ENCODE measurements at regions not wholly inside any gene's neighbourhood (a gene's known extent, or its start where the extent isn't known, plus 50 kb on each side); places are given as distances from the start of the nearest gene placed in this dataset.
"Not testable (repeated sequence)": the region's sequence is repeated elsewhere in the genome, so short reads cannot be mapped to it uniquely, and the experiment has no call there.

DNA sequence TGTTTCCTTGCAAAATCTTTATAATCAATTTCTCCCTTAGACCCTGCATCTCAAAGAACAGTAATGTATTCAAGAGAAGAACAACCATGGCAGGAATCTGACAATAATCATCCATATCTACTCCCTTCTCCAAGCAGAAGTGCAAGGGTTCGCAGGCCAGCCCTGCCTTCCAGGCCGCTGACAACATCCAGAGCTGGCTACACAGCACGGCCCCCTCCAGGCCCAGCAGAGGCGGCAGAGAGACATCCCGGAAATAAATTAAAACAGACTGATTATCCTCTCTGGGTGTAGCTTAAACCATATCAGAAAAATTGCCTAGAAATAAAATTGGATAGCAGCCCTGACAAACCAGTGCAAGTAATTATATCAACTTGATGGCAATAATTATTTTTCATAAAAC, 223.3 kb downstream of the FAM43A start:
- DNase-seq (ENCODE audit: low read depth in 2 of 2, low spot score in 1 of 2): no peak

DNA sequence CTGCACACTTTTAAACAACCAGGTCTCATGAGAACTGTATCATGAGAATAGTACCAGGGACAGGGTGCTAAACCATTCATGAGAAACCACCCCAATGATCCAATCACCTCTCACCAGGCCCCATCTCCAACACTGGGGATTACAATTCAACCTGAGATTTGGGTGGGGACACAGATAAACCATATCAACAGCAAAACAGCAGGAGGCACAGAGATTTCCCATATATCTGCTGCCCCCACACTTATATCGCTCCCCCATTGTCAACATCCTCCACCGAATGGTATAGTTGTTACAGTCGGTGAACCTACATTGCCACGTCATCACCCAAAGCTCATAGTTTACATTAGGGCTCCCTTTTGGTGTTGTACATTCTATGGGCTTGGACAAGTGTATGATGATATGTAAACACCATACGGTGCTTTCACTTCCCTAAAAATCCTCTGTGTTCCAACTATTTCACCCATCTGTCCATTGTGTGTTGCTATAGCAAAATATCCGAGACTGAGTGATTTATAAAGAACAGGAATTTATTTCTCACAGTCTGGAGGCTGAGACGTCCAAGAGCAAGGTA, 224.8 kb downstream of the FAM43A start:
- no peak for DNase-seq (ENCODE audit: low read depth in 2 of 2, low spot score in 1 of 2)

DNA sequence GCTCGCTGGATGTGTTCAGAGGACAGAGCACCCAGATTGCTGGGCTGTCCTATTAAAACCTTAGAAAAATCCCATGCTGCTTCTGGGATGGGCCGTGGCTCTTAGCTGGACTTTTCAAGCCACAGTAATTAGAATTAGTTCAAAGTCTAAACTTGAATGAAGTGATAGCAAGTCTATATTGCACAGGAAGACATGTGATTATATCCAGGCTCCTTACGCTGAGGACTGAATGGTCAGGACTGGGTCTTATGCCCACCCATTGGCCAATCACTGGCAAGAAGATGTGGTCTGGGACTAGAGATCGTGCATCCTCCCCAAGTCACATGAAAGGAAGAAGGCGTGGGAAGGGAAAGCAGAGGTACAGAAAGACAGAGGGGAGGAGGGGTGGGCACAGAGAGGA, 227.6 kb downstream of the FAM43A start:
- no peak for DNase-seq (ENCODE audit: low read depth in 2 of 2, low spot score in 1 of 2)

DNA sequence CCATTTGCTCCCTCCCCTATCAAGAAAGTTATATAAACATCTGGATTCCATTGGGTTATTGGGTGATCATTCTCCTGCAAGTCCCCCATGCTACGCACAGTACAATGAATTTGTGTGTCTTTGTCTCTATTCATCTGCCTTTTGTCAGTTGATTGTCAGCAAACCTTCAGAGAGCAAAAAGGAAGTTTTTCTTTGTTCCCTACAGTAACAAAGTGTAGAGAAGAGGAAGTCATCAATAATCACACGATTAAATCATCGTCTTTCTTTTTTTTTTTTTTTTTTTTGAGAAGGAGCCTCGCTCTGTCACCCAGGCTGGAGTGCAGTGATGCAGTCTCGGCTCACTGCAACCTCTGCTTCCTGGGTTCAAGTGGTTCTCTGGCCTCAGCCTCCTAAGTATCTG, 239.2 kb downstream of the FAM43A start:
- DNase-seq (ENCODE audit: low read depth in 2 of 2, low spot score in 1 of 2): not testable (repeated sequence)

DNA sequence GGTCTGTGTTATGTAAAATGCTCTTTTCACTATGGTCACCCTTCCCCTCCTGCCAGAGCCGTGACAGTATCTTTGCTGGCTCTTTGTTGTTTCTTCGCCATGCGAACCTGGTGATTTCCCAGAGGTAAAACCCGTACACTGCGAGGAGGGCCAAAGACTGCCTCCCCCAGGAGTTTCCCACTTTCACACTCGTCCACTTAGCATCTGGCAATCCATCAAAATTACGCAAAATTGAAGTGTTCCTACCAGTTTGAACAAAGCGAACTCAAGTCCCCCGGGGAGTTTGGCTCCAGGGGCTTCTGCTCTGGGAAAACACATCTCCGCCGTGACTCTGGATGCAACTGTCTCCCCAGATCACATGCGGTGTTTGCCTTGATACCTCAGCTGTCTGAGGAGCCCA, 239.9 kb downstream of the FAM43A start:
- DNase-seq (ENCODE audit: low read depth in 2 of 2, low spot score in 1 of 2): no peak

DNA sequence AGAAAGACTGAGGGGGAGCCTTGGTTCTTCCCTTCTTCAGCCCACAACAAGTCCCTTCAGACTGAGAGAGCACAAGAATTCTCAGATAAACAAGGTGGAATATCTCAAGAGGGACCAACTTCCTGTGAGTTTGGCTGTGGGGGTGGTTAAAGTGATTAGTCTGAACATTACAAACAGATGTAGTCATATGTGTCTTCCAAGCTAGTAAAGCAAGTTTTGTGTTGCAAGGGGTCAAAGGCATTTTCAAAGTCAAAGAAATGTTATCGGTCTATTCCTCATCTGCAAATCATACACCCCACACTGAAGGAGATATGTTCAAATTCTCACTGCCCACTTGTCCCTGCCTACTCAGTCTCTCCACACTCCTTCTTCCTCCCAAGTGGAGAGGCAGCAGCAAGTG, 242.5 kb downstream of the FAM43A start:
- DNase-seq (ENCODE audit: low read depth in 2 of 2, low spot score in 1 of 2): no peak

DNA sequence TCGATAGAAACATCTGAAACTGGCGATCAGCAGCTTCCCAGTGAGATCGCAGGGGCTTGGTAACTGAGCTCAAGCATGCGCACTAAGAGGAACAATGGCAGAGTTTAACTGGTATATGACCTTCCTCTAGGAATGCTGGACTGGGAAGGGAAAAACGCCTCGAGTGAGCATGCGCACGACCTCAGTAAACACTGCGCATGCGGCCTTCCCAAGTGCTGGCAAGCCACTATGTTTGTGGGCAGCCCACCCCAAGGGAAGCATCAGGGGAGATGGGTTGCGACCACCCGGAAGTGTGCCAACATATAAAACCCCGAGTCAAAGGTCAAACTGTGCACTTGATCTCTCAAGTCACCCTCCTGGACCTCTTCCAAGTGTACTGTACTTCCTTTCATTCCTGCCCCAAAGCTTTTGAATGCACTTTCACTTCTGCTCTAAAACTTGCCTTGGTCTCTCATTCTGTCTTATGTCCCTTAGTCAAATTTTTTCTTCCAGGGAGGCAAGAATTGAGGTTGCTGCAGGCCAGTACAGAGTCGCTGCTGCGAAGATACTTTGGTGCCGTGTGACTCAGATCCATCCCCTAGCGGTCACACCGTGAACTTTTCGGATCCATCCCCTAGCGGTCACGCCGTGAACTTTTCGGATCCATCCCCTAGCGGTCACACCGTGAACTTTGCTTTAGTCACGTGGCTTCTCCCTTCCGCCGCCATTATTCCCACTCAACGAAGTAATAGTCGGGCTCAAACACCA, 243.3 kb downstream of the FAM43A start:
- no peak for DNase-seq (ENCODE audit: low read depth in 2 of 2, low spot score in 1 of 2)

DNA sequence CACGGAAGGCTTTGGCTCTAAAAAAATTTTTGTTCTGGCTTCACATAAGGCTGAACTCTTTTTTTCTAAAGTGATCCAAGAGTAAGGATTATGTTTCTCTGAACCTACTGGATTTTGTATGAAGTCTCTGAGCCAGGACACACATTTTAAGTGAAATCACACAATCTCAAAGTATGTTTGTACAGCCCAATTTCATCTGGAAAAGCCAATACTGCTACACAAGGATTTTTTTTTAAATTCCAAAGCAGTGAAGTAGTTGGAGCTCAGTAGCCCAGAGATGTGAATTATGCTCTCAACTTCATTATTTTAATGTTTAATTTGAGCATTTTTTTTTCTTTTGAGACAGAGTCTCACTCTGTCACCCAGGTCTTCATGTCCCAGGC, 243.9 kb downstream of the FAM43A start:
- no peak for DNase-seq (ENCODE audit: low read depth in 2 of 2, low spot score in 1 of 2)

DNA sequence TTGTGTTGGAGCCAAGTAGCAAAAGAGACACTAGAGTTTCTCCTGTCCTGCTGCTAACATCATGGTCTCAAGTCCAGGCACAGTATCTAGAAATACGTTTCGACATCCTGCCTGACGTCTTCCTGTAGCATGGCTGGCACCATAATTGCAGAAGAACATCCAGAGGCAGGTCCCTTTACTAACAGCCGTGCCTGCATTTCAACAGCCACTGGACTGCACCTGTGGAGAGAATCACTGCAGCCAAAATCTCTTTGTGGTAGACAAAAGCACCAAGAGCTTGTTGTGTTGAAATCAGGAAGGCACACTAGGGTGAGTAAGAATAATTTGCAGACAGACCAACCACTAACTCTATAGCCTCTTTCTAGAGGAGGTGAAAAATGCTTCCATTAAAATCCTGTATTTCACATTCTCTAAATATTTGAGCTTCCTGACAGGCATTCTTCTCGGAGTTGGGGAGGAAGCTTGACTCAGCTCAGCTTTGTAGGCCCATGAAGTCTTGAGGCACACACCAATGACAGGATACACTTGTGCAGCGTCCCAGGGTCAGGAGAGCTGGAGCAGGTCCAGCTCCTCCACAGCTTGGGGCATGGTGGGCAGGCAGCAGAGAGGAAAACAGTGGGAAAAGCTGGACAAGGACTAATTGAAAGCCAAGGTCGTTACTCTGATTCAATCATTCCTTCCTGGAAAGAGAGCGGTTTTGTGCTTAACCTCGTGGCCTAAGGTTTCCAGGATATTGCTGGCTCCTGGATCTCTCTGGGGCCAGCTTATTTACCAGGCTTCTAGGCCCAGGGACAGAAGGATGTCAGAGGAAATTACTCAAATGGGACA, 244.9 kb downstream of the FAM43A start:
- no peak for DNase-seq (ENCODE audit: low read depth in 2 of 2, low spot score in 1 of 2)

DNA sequence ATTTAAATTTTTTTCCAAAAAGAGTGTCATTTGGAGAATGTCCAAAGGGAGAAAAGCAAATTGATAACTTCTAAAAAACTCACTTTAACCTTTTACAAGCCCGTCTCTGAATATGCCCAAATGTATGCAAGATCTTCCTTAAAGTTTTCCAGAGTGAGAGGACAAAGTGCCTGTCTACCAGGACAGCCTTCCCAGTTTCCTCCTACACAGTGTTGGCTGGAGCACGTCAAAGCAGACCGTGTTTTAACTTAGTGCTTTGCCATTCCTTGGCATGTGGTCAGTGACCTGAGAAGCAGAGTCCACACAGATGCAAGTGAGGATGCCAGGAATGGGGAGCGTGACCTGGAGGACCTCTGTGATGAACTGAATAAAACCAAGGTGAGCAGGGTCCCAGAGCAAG, 245.7 kb downstream of the FAM43A start:
- no peak for DNase-seq (ENCODE audit: low read depth in 2 of 2, low spot score in 1 of 2)

DNA sequence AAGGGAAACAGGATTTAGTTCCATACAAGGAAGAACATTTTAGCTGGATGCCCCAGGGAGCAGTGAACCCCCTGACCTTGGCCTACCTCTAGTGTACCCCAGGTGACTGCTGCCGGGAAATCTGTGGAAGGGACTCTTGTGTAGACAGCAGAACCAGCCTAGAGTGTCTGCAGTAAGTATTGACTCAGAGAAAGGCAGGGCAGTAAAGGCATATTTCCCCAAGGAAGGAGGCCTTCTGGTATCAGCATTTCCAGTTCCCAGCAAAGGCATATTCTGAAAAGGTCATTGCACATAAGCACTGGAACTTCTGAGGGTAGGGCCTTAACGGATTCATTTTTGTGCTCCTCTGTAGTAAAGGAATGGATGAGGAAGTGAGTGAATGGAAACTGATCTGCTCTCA, 246.2 kb downstream of the FAM43A start:
- no peak for DNase-seq (ENCODE audit: low read depth in 2 of 2, low spot score in 1 of 2)

DNA sequence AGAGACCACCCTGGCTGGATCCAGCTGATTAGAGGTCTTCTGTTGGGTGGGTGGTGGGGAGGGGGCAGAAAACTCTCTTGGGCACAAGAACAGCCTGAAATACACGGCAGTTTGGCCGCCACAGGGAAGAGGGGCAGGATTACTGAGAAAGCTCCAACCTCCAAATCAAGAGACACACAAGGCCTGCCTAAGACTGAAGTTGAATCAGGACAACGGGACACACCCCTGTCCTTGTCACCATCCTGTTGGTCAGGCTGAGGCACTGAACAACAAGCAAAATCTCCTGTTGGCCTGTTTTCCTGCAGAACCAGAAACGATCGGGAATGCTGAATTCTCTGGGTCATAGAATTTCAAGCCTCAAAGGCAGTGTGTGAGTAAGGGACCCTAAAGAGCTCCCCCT, 247.8 kb downstream of the FAM43A start:
- DNase-seq (ENCODE audit: low read depth in 2 of 2, low spot score in 1 of 2): no peak

DNA sequence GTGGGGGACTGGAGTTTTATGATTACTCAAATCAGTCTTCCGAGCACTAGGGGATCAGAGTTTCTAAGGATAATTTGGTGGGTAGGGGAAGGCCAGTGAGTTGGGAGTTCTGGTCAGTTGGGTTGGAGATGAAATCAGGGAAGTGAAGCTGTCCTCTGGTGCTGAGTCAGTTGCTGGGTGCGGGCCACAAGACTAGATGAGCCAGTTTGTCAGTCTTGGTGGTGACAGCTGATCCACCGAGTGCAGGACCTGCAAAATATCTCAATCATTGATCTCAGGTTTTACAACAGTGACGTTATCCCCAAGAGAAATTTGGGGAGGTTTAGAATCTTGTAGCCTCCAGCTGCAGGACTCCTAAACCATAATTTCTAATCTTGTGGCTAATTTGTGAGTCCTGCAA, 249.4 kb downstream of the FAM43A start:
- DNase-seq (ENCODE audit: low read depth in 2 of 2, low spot score in 1 of 2): no peak

DNA sequence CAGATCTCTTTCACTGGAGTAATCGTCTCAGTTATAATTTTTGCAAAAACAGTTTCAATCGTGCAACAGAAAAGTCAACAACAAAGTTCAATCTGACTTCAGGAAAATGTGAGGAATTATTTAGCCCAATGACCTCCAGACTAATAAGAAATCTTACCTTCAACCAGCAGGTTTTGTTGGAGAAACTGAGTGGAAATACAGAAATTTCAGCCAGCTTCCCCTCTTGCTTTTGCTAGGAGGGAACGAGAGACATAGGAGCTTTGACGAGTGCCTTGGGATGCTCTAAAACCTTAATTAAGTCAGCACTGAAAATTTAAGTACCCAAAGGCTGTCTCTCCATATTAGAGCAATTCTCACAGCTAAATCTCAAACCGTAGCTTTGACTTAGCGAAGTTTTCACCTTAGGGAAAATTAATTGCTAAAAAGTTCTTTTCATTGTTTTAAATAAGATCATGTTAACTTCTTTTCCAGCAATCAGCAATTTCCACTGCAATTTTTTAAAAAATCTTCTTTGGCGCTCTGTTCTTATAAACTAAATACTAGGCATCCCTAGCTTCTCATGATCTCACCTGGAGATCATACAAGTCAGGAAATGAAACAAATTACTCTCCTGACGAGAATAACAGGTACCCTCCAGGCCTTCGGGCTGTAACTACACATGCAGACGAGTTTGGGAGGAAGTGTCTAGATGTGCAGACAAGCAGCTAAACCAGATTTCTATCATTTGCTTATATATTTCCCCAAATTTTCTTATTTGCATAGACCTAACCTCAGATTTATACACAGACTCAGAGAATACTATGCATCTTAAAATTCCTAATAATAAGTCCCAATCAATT, 250.2 kb downstream of the FAM43A start:
- no peak for DNase-seq (ENCODE audit: low read depth in 2 of 2, low spot score in 1 of 2)

DNA sequence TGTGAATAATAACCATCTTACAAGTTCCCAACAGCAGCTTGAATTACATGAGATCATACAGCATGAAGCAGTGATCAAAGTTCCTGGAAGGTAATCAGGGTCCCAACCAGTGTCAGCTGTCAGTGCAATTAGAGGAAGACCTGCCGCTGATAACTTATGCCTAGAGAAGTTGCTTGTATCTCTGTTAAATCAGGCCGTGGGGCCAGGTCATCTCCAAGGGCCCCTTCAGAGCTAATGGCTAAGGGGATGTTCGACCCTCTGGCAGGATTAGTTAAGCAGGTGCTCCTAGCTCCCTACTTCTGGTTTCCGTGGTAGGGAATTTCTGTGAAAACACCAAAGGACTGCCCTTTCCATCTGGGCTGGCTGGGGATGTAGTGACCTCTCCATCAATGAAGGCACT, 251.0 kb downstream of the FAM43A start:
- no peak for DNase-seq (ENCODE audit: low read depth in 2 of 2, low spot score in 1 of 2)

DNA sequence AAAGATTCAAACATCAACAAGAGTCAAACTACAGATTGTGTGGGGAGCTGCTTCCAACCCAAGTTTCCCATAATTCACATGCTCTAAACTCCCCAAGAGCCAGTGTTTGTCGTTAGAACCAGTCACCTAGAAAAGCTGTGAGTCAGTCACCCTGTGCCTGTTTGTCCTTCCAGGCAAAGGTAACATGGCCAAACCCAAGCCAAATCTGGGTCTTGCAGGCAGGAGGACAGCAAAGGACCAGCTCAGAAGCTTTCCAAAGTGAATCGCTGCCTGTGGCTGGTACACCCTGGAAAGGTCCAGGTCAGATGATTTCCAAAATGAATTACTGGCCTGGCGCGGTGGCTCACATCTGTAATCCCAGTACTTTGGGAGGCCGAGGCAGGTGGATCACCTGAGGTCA, 251.5 kb downstream of the FAM43A start:
- DNase-seq (ENCODE audit: low read depth in 2 of 2, low spot score in 1 of 2): no peak

DNA sequence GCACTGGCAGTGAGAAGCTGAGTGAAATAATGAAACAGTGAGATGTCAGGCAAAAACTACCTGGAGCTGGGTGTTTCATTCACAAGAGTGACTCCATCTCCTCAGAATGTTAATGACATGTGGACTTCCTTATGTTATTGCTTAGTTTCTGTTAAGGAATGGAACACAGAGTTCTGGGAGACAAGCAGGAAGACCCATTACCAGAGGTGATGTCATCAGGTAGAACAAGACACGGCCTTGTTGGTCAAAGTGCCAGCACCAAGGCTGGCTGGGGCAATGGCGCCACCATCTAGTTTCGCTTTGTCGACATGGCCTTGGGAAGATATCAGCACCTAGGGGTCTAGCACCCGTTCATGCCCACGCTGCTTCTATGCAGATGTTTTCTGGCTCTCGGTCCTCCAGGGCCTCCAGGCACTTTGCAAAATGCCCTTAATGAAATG, 252.2 kb downstream of the FAM43A start:
- no peak for DNase-seq (ENCODE audit: low read depth in 2 of 2, low spot score in 1 of 2)

DNA sequence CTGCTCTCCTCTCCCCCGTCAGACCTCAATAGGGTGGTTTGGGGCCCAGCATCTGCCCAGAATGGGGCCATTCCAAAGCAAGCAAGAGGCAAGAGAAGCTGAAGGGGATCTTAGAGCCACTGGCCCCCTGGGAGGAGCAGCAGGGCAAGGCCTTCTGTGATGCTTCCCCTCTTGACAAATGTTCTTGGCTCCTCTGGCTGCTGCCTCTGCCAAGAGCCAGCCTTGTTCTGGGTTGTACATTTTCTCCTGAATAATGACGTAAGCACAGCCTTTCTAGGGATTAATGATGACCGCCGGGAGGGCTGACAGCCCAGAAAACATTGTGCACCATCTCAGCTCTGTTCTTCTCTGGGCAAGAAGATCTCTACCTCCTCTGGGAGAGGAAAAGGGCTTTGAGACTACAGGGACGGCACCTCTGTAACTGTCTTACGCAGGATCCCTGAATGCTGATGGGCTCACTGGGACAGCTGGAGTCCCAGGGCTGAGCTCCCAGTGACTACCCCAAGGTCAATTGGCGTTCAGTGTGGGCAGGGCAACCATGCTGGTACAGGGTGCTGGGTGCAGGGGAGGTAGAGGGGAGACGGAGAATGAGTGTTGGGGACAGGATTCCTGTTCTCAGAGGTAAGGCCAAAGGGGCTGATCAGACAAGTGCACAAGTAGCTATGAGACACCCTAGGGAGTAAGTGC, 253.3 kb downstream of the FAM43A start:
- no peak for DNase-seq (ENCODE audit: low read depth in 2 of 2, low spot score in 1 of 2)

DNA sequence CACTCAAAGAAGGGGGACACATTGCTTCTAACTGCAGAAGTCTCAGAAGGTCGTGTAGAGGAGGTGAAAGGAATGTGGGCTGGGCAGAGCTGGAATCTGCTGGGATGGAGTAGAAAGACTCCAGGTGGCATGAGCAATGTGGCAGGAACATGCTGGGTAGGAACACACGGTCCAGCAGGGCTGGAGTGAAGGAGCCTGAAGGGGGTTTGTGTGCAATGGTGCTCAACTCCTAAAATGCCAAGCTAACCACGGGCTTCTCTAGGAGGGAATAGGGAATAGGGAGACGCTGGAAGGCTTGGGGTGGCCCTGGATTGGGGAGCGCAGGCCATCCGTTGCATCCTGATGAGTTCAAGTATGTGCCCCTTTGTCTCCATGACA, 253.8 kb downstream of the FAM43A start:
- DNase-seq (ENCODE audit: low read depth in 2 of 2, low spot score in 1 of 2): no peak

DNA sequence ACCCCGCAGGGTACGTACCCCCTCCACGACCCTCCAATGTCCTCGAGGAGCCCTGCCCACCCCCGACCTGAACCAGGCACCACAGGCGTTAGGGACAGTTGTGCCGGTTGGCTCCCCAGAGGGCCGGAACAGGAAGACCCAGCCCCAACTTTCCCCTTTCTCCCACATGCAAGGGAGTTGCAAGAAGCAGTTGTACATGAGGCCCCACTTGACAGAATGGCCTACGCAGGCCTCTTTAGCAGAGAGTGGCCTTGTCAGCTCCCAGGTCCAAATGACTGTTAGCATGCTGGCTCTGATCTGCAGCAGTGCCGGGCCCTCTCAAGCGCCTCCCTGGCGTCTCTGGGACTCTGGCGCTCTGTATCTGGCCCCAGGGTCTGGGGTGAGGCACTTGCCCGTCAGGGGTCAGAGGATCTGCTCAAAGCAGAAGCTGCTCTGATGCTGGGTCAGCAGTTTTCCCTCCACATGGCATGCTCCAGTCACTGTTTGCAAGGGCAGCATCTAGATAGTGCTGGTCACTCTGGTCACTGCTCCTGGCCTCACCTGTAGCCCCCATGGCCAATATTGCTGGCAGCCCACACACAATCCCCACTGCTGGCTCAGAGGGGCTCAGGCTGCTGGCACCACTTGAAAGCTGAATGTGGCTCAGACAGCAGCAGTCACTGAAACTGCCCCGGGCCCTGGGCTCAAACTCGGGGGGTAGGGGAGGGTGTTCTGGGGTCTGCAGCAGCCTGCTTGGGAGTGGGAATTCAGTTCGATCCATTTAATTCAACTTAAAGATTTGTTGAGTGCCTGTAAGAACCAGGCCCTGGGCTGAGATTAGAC, 254.5 kb downstream of the FAM43A start:
- no peak for DNase-seq (ENCODE audit: low read depth in 2 of 2, low spot score in 1 of 2)
